GM23338 (cell line): ENCODE measurements at regions not wholly inside any gene's neighbourhood (a gene's known extent, or its start where the extent isn't known, plus 50 kb on each side); places are given as distances from the start of the nearest gene placed in this dataset.

ENCODE experiments used
- ATAC-seq: fragments of 200-7000 bp; cut with Tn5 transposase; 3 replicates; pipeline ENCODE4 v1.9.1; 2020
- DNase-seq: peaks from one replicate; pipeline ENCODE4 v3.0.0-alpha.2; 2015; ENCODE audit warnings: low spot score
- H2AFZ ChIP-seq: fragments of 200-600 bp; sonication (generic); 2 replicates; pipeline ENCODE4 v1.8.0; 2016; ENCODE audit warnings: antibody characterized with exemption, mild to moderate bottlenecking, moderate library complexity
- H3F3A ChIP-seq: fragments of 200-600 bp; sonication (generic); replicated peaks from 2 replicates; pipeline ENCODE4 v1.8.0; 2017; ENCODE audit warnings: antibody characterized with exemption, mixed run types, low read depth
- H3K27ac ChIP-seq: fragments of 200-600 bp; sonication (generic); 2 replicates; pipeline ENCODE4 v1.6.1; 2016; ENCODE audit warnings: low read depth
- H3K27me3 ChIP-seq: fragments of 200-600 bp; sonication (generic); 2 replicates; pipeline ENCODE4 v1.8.0; 2016; ENCODE audit warnings: mild to moderate bottlenecking, mixed run types, moderate library complexity; ENCODE audit not compliant: insufficient read depth
- H3K36me3 ChIP-seq: fragments of 200-600 bp; sonication (generic); 2 replicates; pipeline ENCODE4 v1.8.0; 2016; ENCODE audit warnings: mild to moderate bottlenecking; ENCODE audit not compliant: insufficient read depth
- H3K4me1 ChIP-seq: fragments of 200-600 bp; sonication (generic); 2 replicates; pipeline ENCODE4 v1.8.0; 2016; ENCODE audit warnings: mild to moderate bottlenecking, moderate library complexity; ENCODE audit not compliant: insufficient read depth
- H3K4me2 ChIP-seq: fragments of 200-600 bp; sonication (generic); 2 replicates; pipeline ENCODE4 v1.7.1; 2017; ENCODE audit warnings: mixed run types
- H3K4me3 ChIP-seq: fragments of 200-600 bp; sonication (generic); 2 replicates; pipeline ENCODE4 v1.6.1; 2016; ENCODE audit warnings: mixed run types
- H3K79me2 ChIP-seq: fragments of 200-600 bp; sonication (generic); replicated peaks from 2 replicates; pipeline ENCODE4 v1.8.0; 2017; ENCODE audit warnings: mild to moderate bottlenecking; ENCODE audit not compliant: insufficient read depth
- H3K9me2 ChIP-seq: fragments of 200-600 bp; sonication (generic); 2 replicates; pipeline ENCODE4 v1.8.0; 2017; ENCODE audit not compliant: insufficient read depth
- H4K20me1 ChIP-seq: fragments of 200-600 bp; sonication (generic); replicated peaks from 2 replicates; pipeline ENCODE4 v1.8.0; 2017; ENCODE audit warnings: mild to moderate bottlenecking; ENCODE audit not compliant: insufficient read depth
- H3K27ac Mint-ChIP-seq: 2 replicates; pipeline ENCODE4 v1.8.0; 2020; ENCODE audit warnings: inconsistent platforms, mild to moderate bottlenecking, moderate library complexity, mixed read lengths
- H3K27me3 Mint-ChIP-seq: 3 replicates; pipeline ENCODE4 v1.8.0; 2022; ENCODE audit warnings: low read depth, mild to moderate bottlenecking, moderate library complexity, mixed read lengths, inconsistent platforms; ENCODE audit not compliant: insufficient read depth, poor library complexity
- H3K36me3 Mint-ChIP-seq: 3 replicates; pipeline ENCODE4 v1.8.0; 2021; ENCODE audit warnings: low read depth, mild to moderate bottlenecking, inconsistent platforms, moderate library complexity, mixed read lengths
- H3K4me1 Mint-ChIP-seq: 3 replicates; pipeline ENCODE4 v1.8.0; 2020; ENCODE audit warnings: mild to moderate bottlenecking, inconsistent platforms, mixed read lengths
- H3K4me3 Mint-ChIP-seq: 3 replicates; pipeline ENCODE4 v1.8.0; 2021; ENCODE audit warnings: moderate library complexity, mild to moderate bottlenecking, inconsistent platforms, mixed read lengths
- H3K9me3 Mint-ChIP-seq: 3 replicates; pipeline ENCODE4 v1.8.0; 2020; ENCODE audit warnings: moderate library complexity, mild to moderate bottlenecking, inconsistent platforms, mixed read lengths
- CREB1 ChIP-seq: fragments of 250-450 bp; sonication (Bioruptor Pico); IDR thresholded peaks from 2 replicates; pipeline ENCODE4 v1.5.0; 2020; ENCODE audit warnings: low read depth, mild to moderate bottlenecking, moderate library complexity
- CTCF ChIP-seq, 2 experiments: fragments of 200-600 bp in 1 of 2; sonication (generic) in 1 of 2; conservative IDR thresholded peaks; 2 replicates each; pipeline versions ENCODE4 v1.5.1 to v1.6.1; 2016 to 2017; ENCODE audit warnings: antibody characterized with exemption in 2 of 2, low read depth in 2 of 2, mild to moderate bottlenecking in 2 of 2, moderate library complexity in 1 of 2
- REST ChIP-seq: IDR thresholded peaks from one replicate; pipeline ENCODE4 v1.6.1; 2018; ENCODE audit warnings: antibody characterized with exemption; ENCODE audit not compliant: unreplicated experiment
- ZNF114 ChIP-seq: fragments of 250-450 bp; sonication (Bioruptor Pico); IDR thresholded peaks from 2 replicates; pipeline ENCODE4 v1.5.0; 2020; ENCODE audit warnings: mild to moderate bottlenecking, moderate library complexity

- Histone ChIP-seq H3K4me1 (no peaks in the 10 kb centered on the region), H3K4me2 (no peak overlapping the region), H3K79me2 (no peaks in the 10 kb centered on the region), H3K27me3 (no peaks in the 10 kb centered on the region), H3K9me2 (0 out of 2 replicates have a peak, but pooled peaks cover 3% of the 10 kb centered on the region), H4K20me1 (no peaks in the 10 kb centered on the region), H3F3A (no peaks in the 10 kb centered on the region), H2AFZ (no peak overlapping the region; the same call in 1 of the 2 replicates), H3K27ac (no peak overlapping the region), H3K36me3 (no peaks in the 10 kb centered on the region), H3K4me3 (no peak overlapping the region)
- H3K4me1 Mint-ChIP-seq = no peaks in the 10 kb centered on the region
- H3K4me3 Mint-ChIP-seq = no peak overlapping the region
- H3K27me3 Mint-ChIP-seq = peaks cover 2% of the 10 kb centered on the region
- DNase-seq (peak; percentile 51), ATAC-seq (peak; percentile 46)
- H3K27ac Mint-ChIP-seq = no peak overlapping the region; the same call in 1 of the 2 replicates
- H3K36me3 Mint-ChIP-seq = no peaks in the 10 kb centered on the region; the same call in 2 of the 3 replicates
- TF ChIP-seq CTCF (conservative IDR thresholded peaks at IDR 0.05; ENCODE audit: low read depth in 2 of 2) (peak; percentile 69 to 73), ZNF114 (CRISPR knock-in tag) (no peak), REST (no peak)
- H3K9me3 Mint-ChIP-seq = no peaks in the 10 kb centered on the region
Measured at GRCh38 chr5:66239034-66239433, 94.9 kb downstream of the SREK1 start.

- Mint-ChIP-seq H3K9me3 (no peaks in the 10 kb centered on the region), H3K4me1 (no peaks in the 10 kb centered on the region), H3K27me3 (peaks cover 2% of the 10 kb centered on the region), H3K36me3 (no peaks in the 10 kb centered on the region), H3K4me3 (no peak overlapping the region), H3K27ac (no peak overlapping the region)
- Histone ChIP-seq H2AFZ (no peak overlapping the region), H3K36me3 (no peaks in the 10 kb centered on the region), H3K9me2 (peaks cover 7% of the 10 kb centered on the region; the same call in 1 of the 2 replicates), H3K4me1 (no peaks in the 10 kb centered on the region), H3K4me2 (no peak overlapping the region), H4K20me1 (no peaks in the 10 kb centered on the region), H3K4me3 (no peak overlapping the region), H3K27me3 (no peaks in the 10 kb centered on the region), H3F3A (no peaks in the 10 kb centered on the region), H3K27ac (no peak overlapping the region), H3K79me2 (no peaks in the 10 kb centered on the region)
- DNase-seq (no peak), ATAC-seq (no peak)
- TF ChIP-seq CREB1 (no peak), CTCF (conservative IDR thresholded peaks at IDR 0.05; ENCODE audit: low read depth in 2 of 2) (0 out of 4 replicates have a peak, but pooled peaks of 1 of the 2 experiments have one; percentile 10)
Measured at GRCh38 chr5:66241136-66241825, 97.2 kb downstream of the SREK1 start.
